HUES64 (cell line): ENCODE measurements at regions not wholly inside any gene's neighbourhood (a gene's known extent, or its start where the extent isn't known, plus 50 kb on each side); places are given as distances from the start of the nearest gene placed in this dataset.

Source experiments
- H3K27ac ChIP-seq: 2 replicates; pipeline ENCODE4 v1.7.0; 2013; ENCODE audit warnings: low read depth, low read length, inconsistent platforms
- H3K27me3 ChIP-seq: 2 replicates; pipeline ENCODE4 v1.6.1; 2013; ENCODE audit warnings: mild to moderate bottlenecking, low read length; ENCODE audit not compliant: insufficient read depth
- H3K36me3 ChIP-seq: 2 replicates; pipeline ENCODE4 v1.6.1; 2013; ENCODE audit warnings: mild to moderate bottlenecking, low read length; ENCODE audit not compliant: insufficient read depth
- H3K4me1 ChIP-seq: 2 replicates; pipeline ENCODE4 v1.6.1; 2013; ENCODE audit warnings: mild to moderate bottlenecking, low read length, moderate library complexity; ENCODE audit not compliant: insufficient read depth
- H3K4me3 ChIP-seq: 2 replicates; pipeline ENCODE4 v1.5.1; 2013; ENCODE audit warnings: mild to moderate bottlenecking, low read length, moderate library complexity
- H3K9ac ChIP-seq: 2 replicates; pipeline ENCODE4 v1.6.1; 2013; ENCODE audit warnings: mild to moderate bottlenecking, low read depth, low read length
- H3K9me3 ChIP-seq: 2 replicates; pipeline ENCODE4 v1.6.1; 2013; ENCODE audit warnings: low read depth, low read length; ENCODE audit not compliant: insufficient read depth
- WGBS: fragments of 150-250, 120-280 bp; methylation state at CpG from one replicate; pipeline ENCODE4 v1.1.7; 2013; ENCODE audit warnings: missing lambda C conversion rate; 5-methylcytosine and 5-hydroxymethylcytosine counted together

GRCh38 chr21:35792569-35793305 is 267.6 kb downstream of the SETD4 start:
- Histone ChIP-seq H3K27ac (no peak overlapping the region), H3K9ac (no peak overlapping the region), H3K4me1 (no peaks in the 10 kb centered on the region), H3K9me3 (no peaks in the 10 kb centered on the region), H3K4me3 (no peak overlapping the region), H3K36me3 (no peaks in the 10 kb centered on the region), H3K27me3 (no peaks in the 10 kb centered on the region)
- WGBS = 90% methylated on average over 3 of the region's 5 CpGs

- H3K9ac ChIP-seq = no peak overlapping the region
- 94% methylated on average over 7 of the region's 10 CpGs for WGBS
- no peaks in the 10 kb centered on the region for H3K27me3 ChIP-seq
- no peak overlapping the region for H3K27ac ChIP-seq
- H3K36me3 ChIP-seq = no peaks in the 10 kb centered on the region
- no peaks in the 10 kb centered on the region for H3K9me3 ChIP-seq
- H3K4me3 ChIP-seq = no peak overlapping the region
- H3K4me1 ChIP-seq = no peaks in the 10 kb centered on the region
Measured at GRCh38 chr21:35791541-35792325, 268.6 kb downstream of the SETD4 start.

GRCh38 chr21:35783721-35784120 is 276.6 kb downstream of the SETD4 start:
- no peaks in the 10 kb centered on the region for H3K4me1 ChIP-seq
- H3K27ac ChIP-seq = no peak overlapping the region
- no peaks in the 10 kb centered on the region for H3K27me3 ChIP-seq
- H3K4me3 ChIP-seq = no peak overlapping the region
- H3K9me3 ChIP-seq = no peaks in the 10 kb centered on the region
- H3K36me3 ChIP-seq = no peaks in the 10 kb centered on the region
- no peak overlapping the region for H3K9ac ChIP-seq

- H3K27me3 ChIP-seq = no peaks in the 10 kb centered on the region
- H3K9me3 ChIP-seq = no peaks in the 10 kb centered on the region
- no peaks in the 10 kb centered on the region for H3K36me3 ChIP-seq
- H3K9ac ChIP-seq = no peak overlapping the region
- H3K4me3 ChIP-seq = no peak overlapping the region
- H3K27ac ChIP-seq = no peak overlapping the region
- H3K4me1 ChIP-seq = no peaks in the 10 kb centered on the region
Measured at GRCh38 chr21:35782667-35783066, 277.7 kb downstream of the SETD4 start.

GRCh38 chr21:35780983-35781382 is 279.3 kb downstream of the SETD4 start:
- H3K36me3 ChIP-seq = no peaks in the 10 kb centered on the region
- no peak overlapping the region for H3K4me3 ChIP-seq
- H3K27me3 ChIP-seq = no peaks in the 10 kb centered on the region
- H3K9ac ChIP-seq = no peak overlapping the region
- H3K9me3 ChIP-seq = no peaks in the 10 kb centered on the region
- WGBS = 97% methylated on average over 4 of the region's 4 CpGs
- H3K4me1 ChIP-seq = no peaks in the 10 kb centered on the region
- no peak overlapping the region for H3K27ac ChIP-seq

GRCh38 chr21:35779690-35780570 is 280.4 kb downstream of the SETD4 start:
- WGBS = 97% methylated on average over 6 of the region's 7 CpGs
- Histone ChIP-seq H3K4me3 (no peak overlapping the region), H3K9me3 (no peaks in the 10 kb centered on the region), H3K27me3 (no peaks in the 10 kb centered on the region), H3K27ac (no peak overlapping the region), H3K36me3 (no peaks in the 10 kb centered on the region), H3K9ac (no peak overlapping the region), H3K4me1 (no peaks in the 10 kb centered on the region)

DNA sequence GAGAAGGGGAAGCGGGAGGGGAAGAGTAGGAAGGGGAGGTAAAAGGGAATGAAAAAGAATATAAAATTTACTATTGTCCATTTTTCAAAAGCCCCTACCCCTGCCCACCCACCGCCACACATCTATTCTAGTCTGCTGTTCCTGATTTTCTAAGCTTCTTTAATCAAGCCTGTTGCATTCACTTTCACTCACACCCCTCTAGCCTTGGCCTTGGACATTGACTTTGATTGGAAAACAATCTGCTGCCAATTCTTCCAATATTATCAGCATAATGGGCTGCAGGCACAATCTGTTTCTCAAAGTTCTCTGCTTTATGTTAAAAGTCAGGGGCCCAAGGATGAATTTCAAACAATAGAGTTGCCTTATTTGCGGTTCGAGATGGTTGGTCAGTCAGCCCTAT is 281.2 kb downstream of the SETD4 start:
- Histone ChIP-seq H3K27me3 (no peaks in the 10 kb centered on the region), H3K27ac (no peak overlapping the region), H3K9ac (no peak overlapping the region), H3K4me3 (no peak overlapping the region), H3K36me3 (no peaks in the 10 kb centered on the region), H3K4me1 (no peaks in the 10 kb centered on the region), H3K9me3 (no peaks in the 10 kb centered on the region)
- 97% methylated on average over 4 of the region's 4 CpGs for WGBS

- no peak overlapping the region for H3K4me3 ChIP-seq
- no peaks in the 10 kb centered on the region for H3K27me3 ChIP-seq
- no peak overlapping the region for H3K9ac ChIP-seq
- WGBS = 90% methylated on average over 2 of the region's 2 CpGs
- no peaks in the 10 kb centered on the region for H3K36me3 ChIP-seq
- H3K27ac ChIP-seq = no peak overlapping the region
- no peaks in the 10 kb centered on the region for H3K4me1 ChIP-seq
- H3K9me3 ChIP-seq = no peaks in the 10 kb centered on the region
Measured at GRCh38 chr21:35777081-35777480, 283.2 kb downstream of the SETD4 start.

GRCh38 chr21:35775778-35776544 is 284.4 kb downstream of the SETD4 start:
- 94% methylated on average over 7 of the region's 7 CpGs for WGBS
- H3K4me1 ChIP-seq = no peaks in the 10 kb centered on the region
- H3K9me3 ChIP-seq = no peaks in the 10 kb centered on the region
- no peaks in the 10 kb centered on the region for H3K27me3 ChIP-seq
- H3K4me3 ChIP-seq = no peak overlapping the region
- no peak overlapping the region for H3K9ac ChIP-seq
- no peak overlapping the region for H3K27ac ChIP-seq
- H3K36me3 ChIP-seq = no peaks in the 10 kb centered on the region

- H3K27ac ChIP-seq = no peak overlapping the region
- 96% methylated on average over 4 of the region's 4 CpGs for WGBS
- no peaks in the 10 kb centered on the region for H3K9me3 ChIP-seq
- H3K36me3 ChIP-seq = no peaks in the 10 kb centered on the region
- H3K27me3 ChIP-seq = no peaks in the 10 kb centered on the region
- H3K4me1 ChIP-seq = peaks cover 4% of the 10 kb centered on the region; the same call in 1 of the 2 replicates
- H3K4me3 ChIP-seq = no peak overlapping the region
- H3K9ac ChIP-seq = no peak overlapping the region
Measured at GRCh38 chr21:35770101-35770945, 290.0 kb downstream of the SETD4 start.
